ENCODE measurements at regions not wholly inside any gene's neighbourhood (a gene's known extent, or its start where the extent isn't known, plus 50 kb on each side); places are given as distances from the start of the nearest gene placed in this dataset.

- no peaks in the 10 kb centered on the region for H3K27me3 ChIP-seq (ENCODE audit: insufficient read depth)
- no peaks in the 10 kb centered on the region for H3K36me3 Mint-ChIP-seq (ENCODE audit: low read depth)
- no peak overlapping the region for H3K27ac ChIP-seq (ENCODE audit: low read depth)
- no peak overlapping the region for H3K27ac Mint-ChIP-seq
- H3K4me3 ChIP-seq: no peak overlapping the region
- H2AFZ ChIP-seq: no peak overlapping the region
- no peaks in the 10 kb centered on the region for H3K4me1 Mint-ChIP-seq
- no peaks in the 10 kb centered on the region; the same call in 1 of the 2 replicates for H3K9me2 ChIP-seq (ENCODE audit: insufficient read depth)
- H3K4me1 ChIP-seq (ENCODE audit: insufficient read depth): no peaks in the 10 kb centered on the region
- DNase-seq (ENCODE audit: low spot score): no peak
- H4K20me1 ChIP-seq (replicated peaks; ENCODE audit: insufficient read depth): no peaks in the 10 kb centered on the region
- no peak for ATAC-seq
- no peaks in the 10 kb centered on the region for H3K79me2 ChIP-seq (replicated peaks; ENCODE audit: insufficient read depth)
- TF ChIP-seq REST (IDR thresholded peaks at IDR 0.05; ENCODE audit: unreplicated experiment): no peak
- no peak for TF ChIP-seq CTCF (conservative IDR thresholded peaks at IDR 0.05; ENCODE audit: low read depth in 2 of 2)
- TF ChIP-seq EZH2 (IDR thresholded peaks at IDR 0.05; ENCODE audit: low read depth, unreplicated experiment): no peak
- TF ChIP-seq ZNF462 (CRISPR knock-in tag; IDR thresholded peaks at IDR 0.05): no peak
- no peak for TF ChIP-seq JUNB (IDR thresholded peaks at IDR 0.05; ENCODE audit: unreplicated experiment)
- TF ChIP-seq NANOG (IDR thresholded peaks at IDR 0.05; ENCODE audit: borderline replicate concordance): no peak
- no peak for TF ChIP-seq ZNF114 (CRISPR knock-in tag; IDR thresholded peaks at IDR 0.05)
- no peak for TF ChIP-seq STAT1 (IDR thresholded peaks at IDR 0.05; ENCODE audit: unreplicated experiment)
- no peak for TF ChIP-seq ZNF331 (CRISPR knock-in tag; IDR thresholded peaks at IDR 0.05; ENCODE audit: low read depth)
- no peak for TF ChIP-seq CREB1 (CRISPR knock-in tag; IDR thresholded peaks at IDR 0.05; ENCODE audit: low read depth)
- no peak for TF ChIP-seq EZH2phosphoT487 (IDR thresholded peaks at IDR 0.05; ENCODE audit: unreplicated experiment)
- TF ChIP-seq ETS1 (IDR thresholded peaks at IDR 0.05): no peak
- TF ChIP-seq POLR2AphosphoS5 (IDR thresholded peaks at IDR 0.05; ENCODE audit: low read depth): no peak
- H3K36me3 ChIP-seq (ENCODE audit: insufficient read depth): no peaks in the 10 kb centered on the region
- no peak overlapping the region for H3K4me3 Mint-ChIP-seq
- H3K27me3 Mint-ChIP-seq (ENCODE audit: insufficient read depth, low read depth, poor library complexity): no peaks in the 10 kb centered on the region
- H3F3A ChIP-seq (replicated peaks; ENCODE audit: low read depth): no peaks in the 10 kb centered on the region
- H3K9me3 Mint-ChIP-seq: peaks cover 7% of the 10 kb centered on the region; the same call in 2 of the 3 replicates
- no peak overlapping the region for H3K4me2 ChIP-seq
Observed at GRCh38 chr16:54231919-54232318, 54.7 kb downstream of the IRX3 start.
